Fibroblast of lung (primary cell): ENCODE measurements at regions not wholly inside any gene's neighbourhood (a gene's known extent, or its start where the extent isn't known, plus 50 kb on each side); places are given as distances from the start of the nearest gene placed in this dataset.

ENCODE experiments used
- CTCF ChIP-seq, 2 donors: IDR thresholded peaks in 1 of 2; conservative IDR thresholded peaks in 1 of 2; 1 replicate in 1 of 2; 2 replicates in 1 of 2; pipeline ENCODE4 v1.5.1; 2011 to 2012; ENCODE audit warnings: low read length in 2 of 2, control low read depth in 1 of 2, inconsistent platforms in 1 of 2, low read depth in 1 of 2, mild to moderate bottlenecking in 1 of 2
- EZH2 ChIP-seq: IDR thresholded peaks from 2 replicates; pipeline ENCODE4 v1.5.1; 2012; ENCODE audit warnings: low read length, control low read depth, mild to moderate bottlenecking; ENCODE audit errors: missing control alignments

- no peak for TF ChIP-seq CTCF (conservative IDR thresholded peaks at IDR 0.05 in 1 of 2, IDR thresholded peaks at IDR 0.05 in 1 of 2; ENCODE audit: low read depth in 1 of 2, low read length in 2 of 2)
- no peak for TF ChIP-seq EZH2
Observed at GRCh38 chr1:82848043-82848442, 1047.3 kb downstream of the ADGRL2 start.
